ENCODE measurements at regions not wholly inside any gene's neighbourhood (a gene's known extent, or its start where the extent isn't known, plus 50 kb on each side); places are given as distances from the start of the nearest gene placed in this dataset.
"Not testable (repeated sequence)": the region's sequence is repeated elsewhere in the genome, so short reads cannot be mapped to it uniquely, and the experiment has no call there.

GRCh38 chr6:4662886-4663285 is 113.3 kb upstream of the CDYL start:
- TF ChIP-seq CTCF (conservative IDR thresholded peaks at IDR 0.05): no peak
- no peak overlapping the region for H3K27ac ChIP-seq

GRCh38 chr6:4661391-4661790 is 114.8 kb upstream of the CDYL start:
- TF ChIP-seq CTCF (conservative IDR thresholded peaks at IDR 0.05): no peak
- no peak overlapping the region for H3K27ac ChIP-seq

GRCh38 chr6:4660377-4661321 is 115.6 kb upstream of the CDYL start:
- TF ChIP-seq CTCF (conservative IDR thresholded peaks at IDR 0.05): no peak
- H3K27ac ChIP-seq: no peak overlapping the region

GRCh38 chr6:4659719-4660118 is 116.5 kb upstream of the CDYL start:
- H3K27ac ChIP-seq: not testable (repeated sequence)

GRCh38 chr6:4658486-4658885 is 117.7 kb upstream of the CDYL start:
- no peak overlapping the region for H3K27ac ChIP-seq
- TF ChIP-seq CTCF (conservative IDR thresholded peaks at IDR 0.05): no peak

GRCh38 chr6:4656106-4656505 is 120.1 kb upstream of the CDYL start:
- no peak for TF ChIP-seq CTCF (conservative IDR thresholded peaks at IDR 0.05)
- no peak overlapping the region for H3K27ac ChIP-seq

GRCh38 chr6:4655196-4656025 is 120.8 kb upstream of the CDYL start:
- H3K27ac ChIP-seq: no peak overlapping the region
- TF ChIP-seq CTCF (conservative IDR thresholded peaks at IDR 0.05): no peak

All from VCaP (cell line).